HG03066 (cell line): ENCODE measurements at regions not wholly inside any gene's neighbourhood (a gene's known extent, or its start where the extent isn't known, plus 50 kb on each side); places are given as distances from the start of the nearest gene placed in this dataset.
"Not testable (repeated sequence)": the region's sequence is repeated elsewhere in the genome, so short reads cannot be mapped to it uniquely, and the experiment has no call there.

ENCODE experiments used
- ATAC-seq: cut with Tn5 transposase; IDR thresholded peaks from one replicate; pipeline ENCODE4 v1.9.1; 2021; ENCODE audit warnings: low read depth; ENCODE audit not compliant: unreplicated experiment

DNA sequence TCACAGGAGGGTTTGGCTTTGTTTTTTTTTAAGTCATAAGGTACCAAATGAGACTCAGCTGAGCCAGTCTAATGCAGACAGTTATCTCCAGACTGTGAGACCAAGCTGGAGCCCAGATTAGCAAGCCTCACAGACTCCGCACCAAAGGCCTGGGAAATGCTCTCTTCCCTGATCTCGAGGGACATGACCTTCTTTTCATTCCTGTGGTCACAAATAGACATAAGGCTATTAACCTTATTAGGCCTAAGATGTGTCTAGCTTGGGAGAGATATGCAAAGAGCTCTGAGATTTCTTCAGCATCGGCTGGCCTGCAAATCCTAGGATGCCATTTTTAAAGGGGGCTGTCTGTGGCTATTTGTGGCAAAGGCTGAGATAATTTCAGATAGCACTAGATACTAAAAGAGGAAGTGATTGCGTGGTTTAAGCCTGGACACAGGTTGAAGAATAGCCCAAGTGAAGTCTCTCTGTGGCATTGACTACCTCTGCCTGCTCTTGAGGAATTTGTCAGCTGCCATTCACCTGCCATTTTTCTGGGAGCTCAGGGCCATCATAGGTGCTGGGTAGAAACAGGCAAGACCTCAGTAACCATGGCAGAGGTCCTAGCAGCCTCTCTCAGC lies 301.3 kb downstream of the SIPA1L2 start:
- ATAC-seq, result no peak

DNA sequence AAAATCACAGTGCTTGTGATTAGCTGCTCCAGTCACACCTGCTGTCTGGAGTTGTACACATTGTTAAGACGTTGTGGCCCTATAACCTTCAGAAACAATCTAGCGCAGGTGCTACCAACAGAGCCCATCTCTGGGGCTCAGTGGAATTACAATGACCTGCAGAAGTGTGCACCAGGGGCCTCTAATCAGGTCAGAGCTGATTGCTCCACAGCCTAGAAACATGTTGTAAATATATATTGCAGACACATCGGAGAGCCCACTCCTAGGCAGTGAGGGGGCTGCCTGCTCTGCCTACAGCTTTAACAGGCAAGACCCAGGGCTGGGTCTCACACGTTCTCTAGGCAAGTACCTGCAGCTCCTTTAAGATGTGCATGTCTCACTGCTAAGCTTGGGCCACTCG lies 302.0 kb downstream of the SIPA1L2 start:
- no peak for ATAC-seq

DNA sequence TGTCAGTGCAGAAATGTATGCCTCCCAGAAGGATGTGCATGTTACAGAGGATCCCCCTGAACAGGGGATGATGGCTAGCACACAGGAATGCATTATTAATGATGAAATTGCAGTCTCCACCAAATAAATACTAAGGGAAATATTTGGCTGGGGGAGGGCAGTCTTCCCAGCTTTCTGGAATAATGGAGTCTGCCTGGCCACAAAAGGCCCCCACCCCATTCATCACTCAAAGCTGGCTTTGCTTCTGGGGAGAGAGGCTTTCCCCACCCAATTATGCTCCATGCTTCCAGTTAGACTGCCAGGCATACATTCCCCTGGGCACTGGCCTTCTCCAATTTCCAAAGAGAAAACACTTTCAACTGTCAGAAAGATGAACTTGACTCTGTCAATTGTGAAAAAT lies 302.7 kb downstream of the SIPA1L2 start:
- no peak for ATAC-seq

DNA sequence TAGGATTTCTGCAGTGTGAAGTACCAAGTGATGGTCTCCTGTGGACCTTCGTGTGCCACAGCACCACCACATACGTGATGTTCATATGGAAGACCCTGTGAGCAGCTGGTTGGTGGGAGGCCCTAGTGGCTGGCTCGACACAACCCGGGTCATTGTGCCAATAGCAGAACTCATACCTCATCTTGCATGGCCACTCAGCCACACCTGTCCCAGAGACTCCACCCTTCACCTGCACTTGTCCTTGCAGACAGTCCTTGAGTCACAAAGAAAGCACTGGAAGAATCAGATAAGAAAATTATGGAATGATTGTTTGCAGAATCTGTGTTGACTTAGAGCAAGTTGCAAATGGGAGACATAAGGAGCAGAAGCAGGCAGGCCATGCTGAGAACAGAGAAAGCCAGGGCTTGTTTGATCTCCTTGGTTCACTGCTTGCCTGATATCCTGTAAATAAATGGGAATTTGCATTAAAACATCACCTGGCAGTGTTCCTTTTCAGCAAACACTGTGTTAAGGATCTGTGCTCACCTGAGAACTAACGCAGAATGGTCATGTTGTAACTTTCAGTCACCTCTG lies 307.7 kb downstream of the SIPA1L2 start:
- ATAC-seq, result no peak

DNA sequence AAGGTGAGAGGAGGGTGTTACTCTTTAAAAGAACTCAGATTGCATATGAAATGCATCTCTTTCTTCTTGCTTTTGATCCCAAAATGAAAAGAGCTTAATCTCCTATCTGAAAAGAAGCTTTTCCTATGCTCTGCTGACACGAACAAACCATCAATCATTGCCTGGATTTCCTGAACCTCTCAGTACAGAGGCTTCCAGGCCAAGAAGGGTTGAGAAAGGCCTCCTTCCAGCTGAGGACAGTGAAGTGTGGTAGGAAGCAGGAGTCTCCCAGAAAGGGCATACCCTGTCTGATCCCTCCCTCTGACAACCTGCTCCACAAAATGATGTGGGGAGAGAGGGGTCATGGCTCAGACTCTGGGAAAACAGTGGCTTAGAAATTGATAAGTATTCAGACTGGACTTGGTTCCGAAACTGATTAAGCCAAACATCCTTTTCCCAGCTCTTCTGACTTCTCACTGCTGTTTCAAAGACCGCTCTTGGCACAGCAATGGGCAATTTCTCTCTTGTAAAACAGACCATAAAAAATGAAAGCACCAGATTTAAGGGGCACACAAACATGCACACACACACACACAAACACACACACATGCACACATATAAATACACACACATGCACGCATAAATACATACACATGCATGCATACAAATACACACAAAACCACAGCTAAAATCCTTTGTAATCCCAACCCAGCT lies 310.3 kb downstream of the SIPA1L2 start:
- ATAC-seq, result no peak

DNA sequence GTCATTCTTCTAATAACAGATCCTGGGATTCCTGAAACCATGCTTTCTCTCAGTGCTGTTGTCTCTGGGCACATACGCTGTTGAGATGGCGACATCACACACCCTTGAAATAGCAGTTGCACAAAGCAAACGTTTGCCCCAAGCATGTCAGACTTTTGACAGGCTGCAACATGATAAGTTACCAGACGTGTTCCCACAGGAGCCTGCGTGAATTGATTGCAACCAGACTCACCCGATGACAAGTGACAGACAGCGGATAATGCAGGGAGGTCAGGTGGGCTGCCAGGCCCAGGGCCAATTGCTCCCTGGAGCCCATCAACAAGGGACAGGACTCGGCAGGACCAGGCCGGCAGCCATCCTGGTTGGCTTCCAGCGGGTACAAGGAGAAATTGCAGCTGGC lies 310.9 kb downstream of the SIPA1L2 start:
- no peak for ATAC-seq

DNA sequence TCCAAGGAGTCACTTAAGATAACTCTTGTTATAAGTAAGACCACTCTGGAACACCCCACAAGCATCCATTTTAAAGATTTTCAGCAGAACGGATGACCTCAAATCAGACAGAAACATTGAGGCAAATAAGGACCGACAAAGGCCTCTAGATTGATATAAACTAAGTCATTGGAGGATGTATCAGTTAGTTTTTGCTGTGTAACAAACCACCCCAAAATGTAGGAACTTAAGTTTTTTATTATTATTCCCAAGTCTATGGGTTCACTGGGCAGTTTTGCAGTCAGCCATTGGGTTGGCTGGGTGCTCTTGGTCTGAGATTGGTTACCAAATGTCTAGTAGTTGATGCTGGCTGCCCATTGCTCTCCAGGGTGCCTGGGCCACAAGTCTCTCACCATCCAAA lies 311.8 kb downstream of the SIPA1L2 start:
- no peak for ATAC-seq

DNA sequence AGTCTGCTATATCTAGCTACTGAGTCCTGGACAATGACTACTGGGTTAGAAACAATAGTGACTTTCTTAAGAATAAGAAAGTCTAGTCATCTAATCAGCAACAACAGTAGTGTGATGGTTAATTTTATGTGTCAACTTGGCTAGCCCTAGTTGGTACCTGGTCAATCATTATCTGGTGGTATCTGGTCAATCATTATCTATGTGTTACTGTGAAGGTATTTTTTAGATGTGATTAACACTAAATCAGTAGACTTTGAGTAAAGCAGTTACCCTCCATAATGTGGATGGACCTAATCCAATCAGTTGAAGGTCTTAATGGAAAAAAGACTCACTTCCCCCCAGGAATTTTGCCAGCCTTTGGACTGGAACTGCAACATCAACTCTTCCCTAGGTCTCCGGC lies 312.6 kb downstream of the SIPA1L2 start:
- no peak for ATAC-seq

DNA sequence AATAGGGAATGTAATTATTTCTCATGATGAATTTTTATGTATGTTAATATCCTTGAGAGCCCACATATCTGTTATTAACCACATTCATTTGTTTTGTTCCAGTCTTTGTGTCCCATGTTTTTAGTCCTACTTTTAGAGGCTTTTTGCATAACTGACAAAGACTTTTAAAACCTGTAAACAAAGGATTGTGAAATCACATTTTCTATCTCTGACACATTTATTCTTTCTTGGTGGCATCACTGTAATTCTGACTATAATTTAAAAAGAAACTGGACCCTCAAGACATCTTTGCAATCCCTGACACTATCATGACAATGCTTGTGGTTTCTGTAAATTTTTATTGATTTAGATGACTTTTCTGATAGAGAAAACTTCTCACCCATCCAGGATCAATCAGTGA lies 313.1 kb downstream of the SIPA1L2 start:
- no peak for ATAC-seq

DNA sequence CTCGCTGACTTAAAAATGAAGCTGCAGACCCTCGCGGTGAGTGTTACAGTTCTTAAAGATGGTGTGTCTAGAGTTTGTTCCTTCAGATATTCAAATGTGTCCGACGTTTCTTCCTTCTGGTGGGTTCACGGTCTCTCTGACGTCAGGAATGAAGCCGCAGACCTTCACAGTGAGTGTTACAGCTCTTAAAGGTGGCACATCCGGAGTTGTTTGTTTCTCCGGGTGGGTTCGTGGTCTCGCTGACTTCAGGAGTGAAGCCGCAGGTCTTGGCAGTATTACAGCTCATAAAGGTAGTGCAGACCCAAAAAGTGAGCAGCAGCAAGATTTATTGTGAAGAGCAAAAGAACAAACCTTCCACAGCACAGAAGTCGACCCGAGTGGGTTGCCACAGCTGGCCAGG lies 316.1 kb downstream of the SIPA1L2 start:
- ATAC-seq, result not testable (repeated sequence)

DNA sequence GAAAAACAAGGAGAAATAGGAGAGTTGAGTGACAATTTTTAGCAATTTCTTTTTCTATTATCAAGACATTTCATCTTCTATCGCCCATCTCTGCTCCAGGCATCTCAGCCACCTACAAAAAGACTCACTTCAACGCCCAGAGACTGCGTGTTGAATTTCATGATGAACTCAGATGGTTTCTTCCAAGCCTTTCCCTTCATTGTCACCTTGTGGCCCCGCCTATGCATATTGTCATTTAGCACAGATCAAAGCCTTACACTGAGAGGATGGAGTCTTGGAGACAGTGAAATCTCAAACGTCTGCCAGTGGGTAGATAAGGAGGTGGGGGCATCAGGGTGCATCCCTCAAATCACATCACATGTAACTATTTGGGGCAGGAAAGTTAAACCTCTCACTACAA lies 319.4 kb downstream of the SIPA1L2 start:
- ATAC-seq, result no peak

DNA sequence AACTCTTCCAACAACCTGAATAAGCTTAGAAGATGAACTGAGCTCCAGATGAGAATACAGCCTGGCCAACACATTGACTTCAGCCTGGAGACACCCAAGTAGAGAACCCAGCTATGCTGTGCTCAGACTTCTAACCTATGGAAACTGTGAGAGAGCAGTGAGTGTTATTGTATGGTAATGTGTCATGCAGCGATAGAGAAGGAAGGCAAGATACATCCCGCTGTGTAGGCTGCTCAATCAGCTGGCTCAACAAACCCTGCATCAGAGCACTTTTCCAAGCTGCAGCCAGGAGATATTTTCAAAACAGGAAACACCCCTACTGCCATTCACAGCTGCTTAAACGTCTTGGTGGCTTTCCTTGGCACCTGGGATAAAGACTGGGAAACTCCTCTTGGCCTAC lies 321.3 kb downstream of the SIPA1L2 start:
- ATAC-seq, result no peak

DNA sequence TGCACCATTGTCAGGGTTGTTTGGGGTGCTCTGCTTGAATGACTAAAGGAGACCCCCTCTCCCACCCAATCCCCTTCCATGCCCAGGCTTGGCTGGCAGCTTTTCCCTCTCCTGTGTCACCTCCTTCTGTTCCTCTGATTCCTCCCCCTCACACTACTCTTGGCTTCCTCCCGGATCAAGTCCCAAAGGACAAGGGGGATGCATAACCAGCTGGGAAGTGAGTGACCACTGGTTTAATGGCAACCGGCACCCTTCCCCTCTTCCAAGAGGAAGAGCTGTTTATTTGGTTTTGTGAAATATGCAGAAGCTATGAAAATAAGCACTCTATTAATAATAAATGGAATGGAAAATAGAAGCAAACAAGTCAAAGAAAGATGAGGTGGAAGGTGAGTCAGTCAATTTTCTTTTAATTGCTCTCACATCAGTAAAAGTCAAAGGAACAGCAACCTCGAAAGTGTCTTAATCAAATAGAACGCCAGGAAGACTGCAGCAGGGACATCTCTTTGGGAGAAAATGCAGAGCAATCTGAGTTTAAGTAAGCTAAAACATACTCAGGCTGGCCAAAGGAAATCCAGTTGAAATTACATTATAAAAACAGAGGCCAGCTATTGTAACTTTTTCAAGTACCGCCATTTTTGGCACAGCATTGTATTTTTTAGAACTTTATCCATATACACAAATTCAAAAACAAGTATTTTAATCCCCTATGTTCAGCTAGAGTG lies 322.5 kb downstream of the SIPA1L2 start:
- ATAC-seq, result no peak

DNA sequence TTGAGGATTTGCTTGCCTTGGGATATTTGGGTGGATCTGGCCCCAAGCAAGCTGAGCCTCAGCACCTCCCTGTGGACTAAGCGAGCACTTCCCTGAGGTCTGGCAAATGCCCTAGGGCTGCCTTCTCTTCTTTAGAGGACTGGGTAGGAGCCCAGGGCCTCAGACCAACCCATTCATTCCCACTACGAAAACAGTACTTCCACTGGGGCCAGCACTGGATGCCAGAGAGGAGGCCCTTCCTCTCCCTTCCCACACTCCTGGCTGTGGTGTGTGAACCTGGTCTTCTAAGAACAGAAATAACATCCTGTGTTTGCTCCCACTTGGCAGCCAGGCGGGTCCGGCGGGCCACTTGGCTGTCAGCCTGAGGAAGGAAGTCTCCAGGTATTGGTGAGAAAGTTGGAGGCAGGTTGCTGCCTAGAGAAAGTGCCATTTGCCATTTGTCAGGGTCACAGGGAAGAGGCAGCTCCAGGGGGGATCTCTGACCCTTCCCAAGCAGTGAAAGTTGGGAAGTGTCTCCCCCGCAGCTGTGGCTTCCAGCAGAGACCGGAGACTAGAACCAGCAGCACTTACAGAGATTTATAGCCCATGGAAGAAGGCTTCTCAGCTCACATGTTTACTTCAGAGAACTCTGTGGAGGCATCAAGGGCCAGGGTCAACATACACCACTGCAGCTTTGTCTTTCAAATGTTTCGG lies 323.5 kb downstream of the SIPA1L2 start:
- ATAC-seq, result no peak

DNA sequence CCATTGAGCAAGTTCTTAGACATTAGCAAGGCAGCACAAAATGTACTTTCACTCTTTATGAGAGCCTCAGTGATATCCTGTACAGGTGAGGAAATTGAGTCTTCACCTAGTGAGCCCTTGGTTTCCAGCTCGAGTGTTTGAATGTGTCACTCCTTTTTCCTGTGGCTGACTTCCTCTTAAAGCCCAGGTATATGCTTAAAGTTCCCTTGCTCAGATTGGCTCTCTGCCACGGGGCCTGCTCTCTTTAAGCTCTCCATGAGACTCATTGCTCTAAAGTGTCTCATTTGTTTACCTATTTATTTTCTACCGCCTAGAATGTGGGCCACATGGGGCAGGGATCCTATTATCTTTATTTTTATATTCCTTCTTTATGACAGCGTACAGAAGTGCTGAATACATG lies 324.9 kb downstream of the SIPA1L2 start:
- ATAC-seq, result no peak

DNA sequence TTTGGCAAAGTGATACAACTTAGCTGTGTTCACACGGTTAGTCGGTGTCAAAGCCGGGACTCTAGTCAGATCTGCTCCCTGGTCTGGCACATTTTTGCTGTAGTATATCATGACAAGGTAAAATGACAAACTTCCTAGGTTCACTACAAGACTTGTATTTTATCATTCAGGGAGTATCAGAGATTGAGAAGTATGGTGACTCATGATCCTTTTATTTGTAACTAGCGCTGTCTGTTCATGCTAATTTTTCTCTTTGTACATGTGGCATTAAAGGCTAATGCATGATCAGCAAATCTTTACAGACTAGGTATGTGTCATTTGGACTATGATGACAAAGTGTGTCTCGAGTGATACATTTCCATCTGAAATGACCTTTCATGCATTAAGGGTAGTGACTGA lies 326.7 kb downstream of the SIPA1L2 start:
- no peak for ATAC-seq

DNA sequence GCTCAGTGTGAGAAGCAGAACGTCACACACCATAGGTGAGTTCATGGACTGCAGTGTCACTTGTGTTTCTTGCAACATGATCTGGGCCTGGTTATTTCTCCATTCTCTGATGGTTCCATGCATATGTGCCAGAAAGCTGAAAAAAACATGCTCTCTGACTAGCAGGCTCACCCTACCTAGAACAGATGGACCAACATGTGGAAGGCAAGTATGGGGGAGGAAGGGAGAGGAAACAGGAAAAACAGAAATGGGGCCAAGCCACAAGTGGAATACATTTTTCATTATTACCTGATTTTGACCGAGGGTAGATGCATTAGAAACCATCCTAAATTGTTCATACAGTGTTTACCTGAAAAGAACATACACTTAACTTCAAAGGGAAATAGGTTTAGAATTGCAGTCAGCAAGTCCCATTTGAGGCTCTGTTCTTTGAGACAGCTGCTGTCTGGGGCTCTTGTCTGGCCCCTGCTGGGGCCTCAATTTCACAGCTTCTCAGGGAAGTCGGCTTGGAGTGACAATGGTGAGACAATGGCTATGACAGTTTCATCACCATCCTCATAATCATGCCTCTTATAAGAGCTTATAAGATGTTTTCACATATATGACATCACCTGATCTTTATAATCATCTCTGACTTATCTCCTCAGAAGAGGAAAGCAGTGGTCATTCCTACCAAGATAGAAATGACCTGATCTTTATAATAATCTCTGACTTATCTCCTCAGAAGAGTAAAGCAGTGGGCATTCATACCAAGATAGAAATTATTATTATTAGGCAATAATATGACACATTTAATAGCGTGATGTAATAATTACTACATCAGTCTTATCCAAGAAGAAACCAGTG lies 327.3 kb downstream of the SIPA1L2 start:
- ATAC-seq, result no peak

DNA sequence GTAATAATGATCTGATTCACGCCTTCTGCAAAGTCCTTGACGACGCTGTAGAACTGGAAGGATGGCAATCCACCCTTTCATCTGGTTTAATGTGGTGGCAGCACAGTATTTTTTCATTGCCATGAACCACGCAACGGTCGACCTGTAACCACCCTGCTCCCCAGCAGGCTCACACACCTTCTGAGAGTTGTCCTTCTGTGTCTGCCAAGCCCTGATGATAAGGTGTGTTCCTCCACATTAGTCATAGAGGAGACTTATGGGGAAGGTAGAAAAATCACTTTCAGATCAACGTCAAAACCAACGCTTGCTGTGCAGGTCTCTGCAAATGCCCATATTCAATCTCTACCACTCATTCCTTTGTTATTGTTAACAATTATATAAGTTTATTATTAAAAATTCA lies 328.7 kb downstream of the SIPA1L2 start:
- no peak for ATAC-seq

DNA sequence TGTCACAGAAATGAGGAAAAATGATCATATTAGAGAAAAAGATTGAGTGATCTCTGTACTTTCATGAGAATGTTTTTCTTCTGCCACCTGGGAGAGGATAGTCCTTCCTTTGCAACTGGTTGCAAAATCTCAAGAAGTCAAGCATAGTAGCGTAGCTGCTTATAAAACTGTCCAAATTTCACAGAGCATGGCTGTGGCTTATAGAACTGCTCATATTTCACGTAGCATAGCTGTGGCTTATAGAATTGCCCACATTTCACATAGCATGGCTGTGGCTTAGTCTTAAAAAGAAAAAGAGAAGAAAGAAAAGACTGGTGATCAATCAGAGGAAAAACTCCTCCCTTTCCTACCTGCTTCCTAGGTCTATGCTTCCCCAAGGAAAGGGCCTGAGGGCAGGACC lies 329.5 kb downstream of the SIPA1L2 start:
- ATAC-seq, result no peak

DNA sequence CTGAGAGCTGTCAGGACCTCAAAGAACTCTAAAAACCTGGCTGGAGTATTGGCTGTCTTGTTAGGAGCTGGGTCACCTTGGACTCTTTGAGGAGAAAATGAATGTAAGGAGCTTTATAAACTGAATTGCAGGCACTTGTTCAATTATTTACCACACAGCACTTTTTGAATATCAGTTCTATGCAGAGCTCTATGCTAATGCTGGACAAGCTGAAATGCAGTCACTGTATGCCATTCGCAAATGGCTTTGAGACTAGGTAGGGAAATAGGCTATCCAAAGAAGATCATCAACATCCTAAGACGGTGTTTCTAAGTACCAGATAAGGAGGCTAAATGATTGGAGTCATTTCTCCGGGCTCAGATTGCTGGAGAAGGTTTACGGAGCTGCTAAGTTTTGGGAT lies 333.5 kb downstream of the SIPA1L2 start:
- ATAC-seq, result no peak
